ENCODE measurements at regions not wholly inside any gene's neighbourhood (a gene's known extent, or its start where the extent isn't known, plus 50 kb on each side); places are given as distances from the start of the nearest gene placed in this dataset.

DNA sequence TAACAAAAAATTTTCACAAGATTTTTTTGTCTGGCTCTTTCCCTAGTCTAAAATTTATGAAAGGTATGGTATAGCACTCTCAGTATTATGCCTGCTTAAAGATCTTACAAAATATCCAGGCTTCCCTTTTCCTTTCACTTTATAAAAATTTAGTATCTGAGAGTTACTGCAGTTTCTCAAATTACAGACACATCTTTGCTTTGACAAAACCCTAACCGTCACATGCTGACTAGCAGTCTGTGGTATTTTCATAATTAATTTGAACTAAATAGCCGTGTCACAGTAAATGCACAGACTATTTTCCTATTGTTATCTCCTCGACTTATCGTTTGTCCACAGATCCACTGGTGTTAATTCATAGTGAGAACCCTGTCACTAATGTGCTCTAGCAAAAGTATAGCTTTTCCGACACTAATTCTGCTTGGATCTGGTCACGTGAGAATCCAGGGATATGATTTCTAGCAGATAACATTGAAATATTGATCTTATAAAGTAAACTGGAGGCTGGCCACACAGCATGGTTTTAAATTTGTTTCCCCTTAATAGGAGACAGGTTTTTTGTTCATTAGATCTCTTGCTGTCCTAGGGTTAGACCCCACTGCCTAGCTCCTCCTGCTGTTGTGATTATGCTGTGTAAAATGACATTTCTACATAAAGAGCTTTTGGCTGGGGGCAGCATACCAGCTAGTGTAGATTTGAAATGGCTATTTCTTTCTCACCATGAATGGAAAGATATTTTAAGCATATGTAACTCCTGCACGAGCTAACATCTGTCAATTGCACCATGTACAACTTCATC is 340.6 kb upstream of the SASH1 start:
- TF ChIP-seq, protein P1, sequence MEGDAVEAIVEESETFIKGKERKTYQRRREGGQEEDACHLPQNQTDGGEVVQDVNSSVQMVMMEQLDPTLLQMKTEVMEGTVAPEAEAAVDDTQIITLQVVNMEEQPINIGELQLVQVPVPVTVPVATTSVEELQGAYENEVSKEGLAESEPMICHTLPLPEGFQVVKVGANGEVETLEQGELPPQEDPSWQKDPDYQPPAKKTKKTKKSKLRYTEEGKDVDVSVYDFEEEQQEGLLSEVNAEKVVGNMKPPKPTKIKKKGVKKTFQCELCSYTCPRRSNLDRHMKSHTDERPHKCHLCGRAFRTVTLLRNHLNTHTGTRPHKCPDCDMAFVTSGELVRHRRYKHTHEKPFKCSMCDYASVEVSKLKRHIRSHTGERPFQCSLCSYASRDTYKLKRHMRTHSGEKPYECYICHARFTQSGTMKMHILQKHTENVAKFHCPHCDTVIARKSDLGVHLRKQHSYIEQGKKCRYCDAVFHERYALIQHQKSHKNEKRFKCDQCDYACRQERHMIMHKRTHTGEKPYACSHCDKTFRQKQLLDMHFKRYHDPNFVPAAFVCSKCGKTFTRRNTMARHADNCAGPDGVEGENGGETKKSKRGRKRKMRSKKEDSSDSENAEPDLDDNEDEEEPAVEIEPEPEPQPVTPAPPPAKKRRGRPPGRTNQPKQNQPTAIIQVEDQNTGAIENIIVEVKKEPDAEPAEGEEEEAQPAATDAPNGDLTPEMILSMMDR (IDR thresholded peaks at IDR 0.05), result no peak
- no peak for TF ChIP-seq POLR2A (IDR thresholded peaks at IDR 0.05)

Measured in esophagus squamous epithelium (tissue), 4 donors.